HPDE6-E6E7 (cell line): ENCODE measurements at regions not wholly inside any gene's neighbourhood (a gene's known extent, or its start where the extent isn't known, plus 50 kb on each side); places are given as distances from the start of the nearest gene placed in this dataset.
"Not testable (repeated sequence)": the region's sequence is repeated elsewhere in the genome, so short reads cannot be mapped to it uniquely, and the experiment has no call there.

ENCODE experiments used
- DNase-seq: peaks from one replicate; pipeline ENCODE4 v3.0.0; 2011; ENCODE audit warnings: missing footprints; ENCODE audit errors: extremely low spot score

DNA sequence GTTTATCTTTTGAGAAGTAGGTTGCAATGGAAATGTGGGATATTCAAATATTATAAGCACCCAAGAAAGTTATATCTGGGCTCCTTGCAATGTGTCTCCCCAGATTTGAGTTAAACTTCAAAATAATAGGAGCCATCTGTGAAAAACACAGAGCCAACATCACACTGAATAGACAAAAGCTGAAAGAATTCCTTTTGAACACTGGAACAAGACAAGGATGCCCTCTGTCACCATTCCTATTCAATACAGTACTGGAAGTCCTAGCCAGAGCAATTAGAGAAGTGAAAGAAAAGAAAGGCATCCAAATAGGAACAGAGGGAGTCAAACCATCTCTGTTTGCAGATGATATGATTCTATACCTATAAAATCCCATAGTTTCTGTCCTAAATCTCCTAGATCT lies 114.3 kb upstream of the IL1RAPL1 start:
- no peak for DNase-seq

- no peak for DNase-seq
These were observed 99.4 kb upstream of the IL1RAPL1 start for GRCh38 chrX:28487818-28488217.

GRCh38 chrX:28491322-28491721 lies 95.9 kb upstream of the IL1RAPL1 start:
- DNase-seq, result no peak

DNA sequence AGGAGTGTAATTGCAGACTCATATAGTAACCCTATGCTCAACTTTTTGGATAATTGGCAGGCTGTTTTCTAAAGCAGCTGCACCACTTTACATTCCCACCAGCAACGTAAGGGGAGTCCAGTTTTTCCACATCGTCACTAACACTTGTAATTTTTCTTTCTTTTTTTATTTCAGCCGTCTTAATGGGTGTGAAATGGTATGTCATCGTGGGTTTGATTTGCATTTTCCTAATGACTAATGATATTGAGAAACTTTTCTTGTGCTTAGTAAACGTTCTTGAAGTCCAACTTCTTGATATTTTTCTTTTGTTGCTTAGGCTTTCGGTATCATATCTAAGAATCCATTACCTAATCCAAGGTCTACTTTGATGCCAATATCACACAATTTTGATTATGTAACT lies 95.3 kb upstream of the IL1RAPL1 start:
- no peak for DNase-seq

- peak; percentile 39 for DNase-seq
These were observed 88.6 kb upstream of the IL1RAPL1 start for GRCh38 chrX:28498658-28499057.

DNA sequence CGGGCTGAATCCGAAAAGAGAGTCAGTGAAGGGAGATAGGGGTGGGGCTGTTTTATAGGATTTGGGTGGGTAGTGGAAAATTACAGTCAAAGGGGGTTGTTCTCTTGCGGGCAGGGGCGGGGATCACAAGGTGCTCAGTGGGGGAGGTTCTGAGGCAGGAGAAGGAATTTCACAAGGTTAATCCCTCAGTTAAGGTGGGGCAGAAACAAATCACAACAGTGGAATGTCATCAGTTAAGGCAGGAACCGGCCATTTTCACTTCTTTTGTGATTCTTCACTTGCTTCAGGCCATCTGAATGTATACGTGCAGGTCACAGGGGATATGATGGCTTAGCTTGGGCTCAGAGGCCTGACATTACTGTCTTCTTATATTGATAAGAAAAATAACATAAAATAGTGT lies 84.6 kb upstream of the IL1RAPL1 start:
- not testable (repeated sequence) for DNase-seq

- not testable (repeated sequence) for DNase-seq
These were observed 79.6 kb upstream of the IL1RAPL1 start for GRCh38 chrX:28507650-28508049.

DNA sequence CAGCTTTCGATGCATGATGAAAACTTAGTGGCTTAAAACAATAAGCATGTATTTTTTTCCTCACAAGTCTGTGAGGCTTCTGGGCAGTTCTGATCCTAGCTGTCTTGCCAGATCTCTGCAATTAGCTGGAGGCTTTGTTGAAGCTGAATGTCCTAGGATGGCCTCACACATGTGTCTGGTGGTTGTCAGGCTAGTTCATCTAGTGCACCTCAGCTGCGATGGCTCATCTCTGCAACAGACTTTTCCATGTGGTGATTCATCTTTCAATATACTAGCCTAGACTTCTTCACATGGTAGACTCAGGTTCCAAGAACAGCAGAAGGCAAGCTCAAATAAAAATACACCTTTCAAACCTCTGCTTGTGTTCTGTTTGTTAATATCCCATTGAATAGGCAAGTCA lies 66.5 kb upstream of the IL1RAPL1 start:
- DNase-seq, result no peak

DNA sequence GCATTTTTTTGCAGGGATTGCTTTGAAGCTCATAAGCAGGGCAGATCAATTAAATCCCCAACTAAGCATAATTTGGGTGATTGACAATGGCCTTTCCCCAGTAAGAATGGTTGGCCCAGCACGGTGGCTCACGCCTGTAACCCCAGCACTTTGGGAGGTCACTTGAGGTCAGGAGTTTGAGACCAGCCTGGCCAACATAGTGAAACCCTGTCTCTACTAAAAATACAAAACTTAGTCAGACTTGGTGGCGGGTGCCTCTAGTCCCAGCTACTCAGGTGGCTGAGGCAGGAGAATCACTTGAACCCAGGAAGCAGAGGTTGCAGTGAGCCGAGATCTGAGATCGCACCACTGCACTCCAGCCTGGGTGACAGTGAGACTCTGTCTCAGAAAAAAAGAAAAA lies 58.9 kb upstream of the IL1RAPL1 start:
- not testable (repeated sequence) for DNase-seq
